ENCODE measurements at regions not wholly inside any gene's neighbourhood (a gene's known extent, or its start where the extent isn't known, plus 50 kb on each side); places are given as distances from the start of the nearest gene placed in this dataset.

- no peak for DNase-seq
- peaks cover 2% of the 10 kb centered on the region for H3K4me1 ChIP-seq
- intact Hi-C loops (cut with DNase I), result no loop called here
- no peak for TF ChIP-seq CTCF (IDR thresholded peaks at IDR 0.05)
- H3K4me3 ChIP-seq, result no peak overlapping the region
- H3K27ac ChIP-seq, result no peak overlapping the region
- H3K9me3 ChIP-seq, result no peaks in the 10 kb centered on the region
- no peaks in the 10 kb centered on the region for H3K36me3 ChIP-seq
- H3K27me3 ChIP-seq (ENCODE audit: low read depth), result peaks cover 64% of the 10 kb centered on the region
- no peak for ATAC-seq
These were observed 86.7 kb upstream of the POU3F1 start for GRCh38 chr1:38133304-38133703.

- Histone ChIP-seq H3K27ac (no peak overlapping the region), H3K36me3 (no peaks in the 10 kb centered on the region), H3K4me3 (no peak overlapping the region), H3K9me3 (no peaks in the 10 kb centered on the region), H3K4me1 (no peaks in the 10 kb centered on the region), H3K27me3 (ENCODE audit: low read depth) (peaks cover 59% of the 10 kb centered on the region)
- ATAC-seq (no peak), DNase-seq (no peak)
- intact Hi-C loops (cut with DNase I), result no loop called here
- TF ChIP-seq CTCF (IDR thresholded peaks at IDR 0.05), result no peak
These were observed 86.1 kb upstream of the POU3F1 start for GRCh38 chr1:38132681-38133080.

GRCh38 chr1:38131024-38131585 lies 84.5 kb upstream of the POU3F1 start:
- no peaks in the 10 kb centered on the region for H3K4me1 ChIP-seq
- H3K4me3 ChIP-seq, result no peak overlapping the region
- ATAC-seq, result no peak
- peaks cover 44% of the 10 kb centered on the region for H3K27me3 ChIP-seq (ENCODE audit: low read depth)
- no peak for DNase-seq
- no peaks in the 10 kb centered on the region for H3K9me3 ChIP-seq
- no peaks in the 10 kb centered on the region for H3K36me3 ChIP-seq
- no peak for TF ChIP-seq CTCF (IDR thresholded peaks at IDR 0.05)
- no peak overlapping the region for H3K27ac ChIP-seq
- intact Hi-C loops (cut with DNase I), result no loop called here

- Histone ChIP-seq H3K27me3 (ENCODE audit: low read depth) (peaks cover 34% of the 10 kb centered on the region), H3K4me3 (no peak overlapping the region), H3K9me3 (no peaks in the 10 kb centered on the region), H3K36me3 (no peaks in the 10 kb centered on the region), H3K27ac (no peak overlapping the region), H3K4me1 (no peaks in the 10 kb centered on the region)
- intact Hi-C loops (cut with DNase I), result no loop called here
- no peak for DNase-seq
- no peak for ATAC-seq
- TF ChIP-seq CTCF (IDR thresholded peaks at IDR 0.05), result no peak
These were observed 83.4 kb upstream of the POU3F1 start for GRCh38 chr1:38129971-38130370.

GRCh38 chr1:38129473-38129872 lies 82.9 kb upstream of the POU3F1 start:
- no peak for DNase-seq
- intact Hi-C loops (cut with DNase I), result no loop called here
- Histone ChIP-seq H3K4me3 (no peak overlapping the region), H3K9me3 (no peaks in the 10 kb centered on the region), H3K4me1 (no peaks in the 10 kb centered on the region), H3K27me3 (ENCODE audit: low read depth) (peaks cover 29% of the 10 kb centered on the region), H3K27ac (no peak overlapping the region), H3K36me3 (no peaks in the 10 kb centered on the region)
- no peak for ATAC-seq
- no peak for TF ChIP-seq CTCF (IDR thresholded peaks at IDR 0.05)
